ENCODE measurements at regions not wholly inside any gene's neighbourhood (a gene's known extent, or its start where the extent isn't known, plus 50 kb on each side); places are given as distances from the start of the nearest gene placed in this dataset.
"Not testable (repeated sequence)": the region's sequence is repeated elsewhere in the genome, so short reads cannot be mapped to it uniquely, and the experiment has no call there.

DNA sequence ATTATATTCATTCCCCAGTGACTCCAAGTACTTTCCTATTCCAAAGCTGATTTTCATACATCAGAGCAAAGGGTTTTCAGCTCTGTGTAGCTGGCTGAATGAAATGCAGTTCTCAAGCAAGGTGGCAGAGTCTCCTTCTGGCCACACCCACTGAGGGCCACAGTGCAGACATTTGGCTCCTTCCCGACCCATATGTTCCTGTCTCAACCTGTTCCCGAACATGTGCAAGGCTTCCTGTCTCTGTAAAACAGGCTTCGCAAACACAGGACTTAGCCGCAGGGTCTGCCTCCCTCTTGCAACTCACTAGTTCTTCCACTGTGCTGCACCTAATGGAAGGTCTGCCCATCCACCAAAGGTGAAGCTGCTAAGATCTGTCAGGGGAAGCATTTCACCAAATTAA, 249.2 kb downstream of the MID1IP1 start:
- peak; percentile 20 for DNase-seq

DNA sequence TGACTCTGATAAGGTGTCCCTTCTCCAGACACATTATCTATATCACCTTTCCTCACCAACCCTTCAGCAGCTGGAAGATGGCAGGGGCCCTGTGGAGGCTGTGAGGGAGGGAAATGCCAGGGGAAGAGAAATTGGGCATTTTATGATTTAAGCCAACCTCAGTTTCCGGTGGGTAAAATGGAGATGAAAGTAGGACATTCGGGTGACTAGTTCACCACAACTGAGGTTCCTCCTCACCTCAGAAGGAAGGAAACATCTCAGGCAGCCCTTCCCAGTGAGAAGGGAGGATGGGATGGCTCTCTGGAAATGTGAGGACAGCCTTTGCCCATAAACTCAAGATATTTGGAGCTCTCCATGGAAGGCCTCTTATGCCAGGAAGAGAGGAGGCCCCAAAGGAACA, 251.5 kb downstream of the MID1IP1 start:
- no peak for DNase-seq

DNA sequence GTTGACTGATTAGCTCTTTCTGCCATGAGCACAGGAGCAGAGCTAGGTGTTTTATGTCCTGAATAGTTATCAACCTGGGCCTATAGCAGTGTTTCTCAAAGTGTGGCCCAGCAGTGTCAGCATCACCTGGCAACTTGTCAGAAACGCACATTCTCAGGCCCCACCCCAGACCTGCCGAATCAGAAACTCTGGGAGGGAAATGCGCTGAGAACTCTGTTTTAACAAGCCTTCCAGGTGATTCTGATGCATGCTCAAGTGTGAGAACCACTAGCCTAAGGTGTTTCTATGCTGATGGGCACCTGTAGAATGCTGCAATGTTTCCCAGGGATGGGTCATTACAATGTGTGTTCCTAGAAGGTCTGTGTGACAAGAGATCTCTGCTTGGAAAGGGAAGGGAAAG, 257.5 kb downstream of the MID1IP1 start:
- no peak for DNase-seq

DNA sequence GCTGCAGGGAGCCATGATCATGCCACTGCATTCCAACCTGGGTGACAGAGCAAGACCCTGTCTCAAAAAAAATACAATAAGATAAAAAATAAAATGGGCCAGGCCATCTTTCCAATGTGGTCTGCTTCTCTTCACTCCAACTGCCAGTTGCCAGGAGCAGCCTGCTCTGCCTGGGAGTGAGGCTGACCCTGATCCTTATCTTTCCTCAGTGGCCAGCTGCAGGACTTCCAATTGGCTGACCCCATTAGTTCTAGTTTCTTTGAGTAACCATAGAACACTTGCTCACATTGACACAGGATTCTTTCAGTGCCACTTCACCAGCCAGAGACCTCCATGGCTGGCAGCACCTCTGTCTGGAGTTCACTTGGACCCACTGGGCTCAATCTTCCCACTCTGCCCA, 258.6 kb downstream of the MID1IP1 start:
- no peak for DNase-seq

DNA sequence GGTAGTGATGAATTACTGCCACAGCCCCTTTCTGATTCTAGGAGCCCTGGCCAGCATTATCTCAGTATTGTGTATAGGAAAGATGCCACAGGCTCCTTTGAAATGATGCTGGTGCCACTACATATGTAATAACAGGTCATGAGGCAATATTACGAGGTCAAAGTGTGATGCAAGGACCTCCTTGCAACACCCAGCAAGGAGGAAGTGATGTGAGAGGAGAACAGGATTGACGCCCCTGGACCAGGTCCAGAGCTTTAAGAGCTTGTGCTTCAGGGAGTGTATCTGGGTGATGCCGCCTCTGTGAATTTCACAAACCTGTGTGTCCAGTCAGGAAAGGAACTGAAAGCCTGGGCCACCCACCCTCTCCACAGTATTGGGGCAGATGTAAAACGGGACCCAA, 261.8 kb downstream of the MID1IP1 start:
- DNase-seq = no peak

DNA sequence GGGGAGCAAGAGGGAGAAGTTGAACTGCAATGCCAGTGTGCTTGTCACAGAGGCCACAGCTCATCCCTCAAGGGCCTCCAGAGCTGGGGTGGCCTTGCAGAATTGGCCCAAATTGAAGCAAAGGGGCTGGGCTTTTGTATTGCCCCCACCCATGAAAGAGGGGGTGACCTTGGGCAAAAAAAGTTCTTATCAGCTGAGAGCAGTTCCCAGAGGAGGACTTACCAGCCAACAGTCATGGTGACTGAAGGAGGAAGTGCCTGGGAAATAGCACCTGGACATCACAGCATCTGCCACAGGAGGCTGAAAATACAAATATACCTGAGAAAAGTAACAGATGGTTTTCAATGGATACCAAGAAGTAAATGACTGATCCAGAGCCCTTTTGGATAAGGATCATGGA, 262.4 kb downstream of the MID1IP1 start:
- DNase-seq = no peak

DNA sequence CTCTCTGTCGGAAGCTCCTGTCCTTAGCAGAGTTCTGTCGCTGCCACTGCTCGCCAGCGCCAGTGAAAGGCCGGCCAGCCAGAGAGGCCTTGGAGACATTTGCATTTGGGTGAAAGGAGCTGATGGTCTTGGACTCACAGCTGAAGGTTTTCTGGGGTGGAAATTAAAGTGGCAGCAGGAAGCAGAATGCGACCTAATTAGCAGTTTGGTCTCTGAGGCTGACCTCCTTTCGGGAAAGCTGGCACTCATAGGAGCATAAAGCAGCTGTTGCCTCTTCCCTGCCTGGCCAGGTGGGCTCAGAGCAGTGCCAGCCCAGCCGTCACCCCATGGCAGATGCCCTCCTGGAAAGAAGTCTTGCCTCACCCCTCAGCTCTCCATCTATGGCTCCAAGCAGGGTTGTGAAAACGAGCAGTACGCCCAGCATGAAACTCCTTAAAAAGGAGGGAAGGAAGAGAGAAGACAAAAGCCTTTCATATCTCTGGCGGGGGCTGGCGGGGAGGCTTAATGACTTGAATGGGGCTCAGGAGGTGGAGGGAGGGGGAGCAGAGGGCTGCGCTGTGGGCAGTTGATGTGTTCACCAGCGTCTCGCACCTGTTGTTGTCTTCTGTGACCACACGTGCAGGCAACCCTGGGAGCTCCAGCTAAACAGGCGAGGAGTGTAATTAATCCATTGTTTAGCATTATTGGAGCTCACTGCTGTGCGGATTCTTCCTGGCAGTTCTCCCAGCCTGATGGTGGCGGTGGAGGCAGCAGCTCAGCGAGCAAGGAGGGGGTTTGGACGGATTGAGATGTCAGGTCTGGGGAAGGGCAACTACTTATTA, 264.0 kb downstream of the MID1IP1 start:
- peak; percentile 81 for DNase-seq

DNA sequence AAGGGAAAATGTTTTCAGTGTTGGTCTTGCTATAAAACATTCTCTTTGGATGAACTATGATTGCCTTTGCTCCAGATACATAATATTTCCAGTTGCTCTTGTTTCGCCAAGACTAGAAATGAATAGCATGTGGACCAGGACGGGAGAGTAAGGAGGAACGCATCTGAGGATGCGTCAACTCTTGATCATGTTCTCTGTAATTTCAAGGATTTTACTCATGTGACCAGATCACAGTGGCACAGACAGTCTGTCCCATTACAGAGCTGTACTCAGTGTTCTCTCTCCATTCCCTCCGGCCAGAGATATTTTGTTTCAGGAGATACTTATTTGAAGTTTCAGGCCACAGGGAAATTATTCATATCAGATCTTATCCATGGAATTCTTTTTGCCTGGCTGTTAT, 266.6 kb downstream of the MID1IP1 start:
- no peak for DNase-seq

DNA sequence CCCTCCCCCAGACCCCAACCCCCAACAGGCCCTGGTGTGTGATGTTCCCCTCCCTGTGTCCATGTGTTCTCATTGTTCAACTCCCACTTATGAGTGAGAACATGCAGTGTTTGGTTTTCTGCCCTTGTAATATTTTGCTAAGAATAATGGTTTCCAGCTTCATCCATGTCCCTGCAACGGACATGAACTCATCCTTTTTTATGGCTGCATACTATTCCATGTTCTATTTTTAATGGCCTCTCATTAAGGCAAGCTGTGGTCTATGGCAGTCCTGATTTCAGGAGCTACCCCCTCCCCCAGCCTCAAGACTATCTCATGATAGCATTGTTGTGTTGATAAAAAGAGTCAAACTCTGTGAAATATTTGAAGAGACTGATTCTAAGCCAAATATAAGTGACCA, 267.4 kb downstream of the MID1IP1 start:
- not testable (repeated sequence) for DNase-seq

DNA sequence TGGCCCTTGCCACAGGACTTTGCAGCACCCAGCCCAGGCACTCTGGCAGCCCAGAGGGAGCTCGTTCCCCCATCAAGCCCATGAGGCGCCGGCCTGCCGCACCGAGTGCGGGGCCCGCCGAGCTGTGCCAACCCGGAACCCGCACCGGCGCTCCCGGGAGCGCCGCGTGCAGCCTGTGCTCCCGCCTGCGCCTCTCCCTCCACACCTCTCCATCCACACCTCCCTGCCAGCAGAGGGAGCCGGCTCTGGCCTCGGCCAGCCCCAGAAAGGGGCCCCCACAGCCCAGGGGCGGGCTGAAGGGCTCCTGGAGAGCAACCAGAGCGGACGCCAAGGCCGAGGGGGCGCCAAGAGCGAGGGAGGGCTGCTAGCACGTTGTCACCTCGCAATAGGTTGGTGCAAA, 268.8 kb downstream of the MID1IP1 start:
- DNase-seq = no peak

DNA sequence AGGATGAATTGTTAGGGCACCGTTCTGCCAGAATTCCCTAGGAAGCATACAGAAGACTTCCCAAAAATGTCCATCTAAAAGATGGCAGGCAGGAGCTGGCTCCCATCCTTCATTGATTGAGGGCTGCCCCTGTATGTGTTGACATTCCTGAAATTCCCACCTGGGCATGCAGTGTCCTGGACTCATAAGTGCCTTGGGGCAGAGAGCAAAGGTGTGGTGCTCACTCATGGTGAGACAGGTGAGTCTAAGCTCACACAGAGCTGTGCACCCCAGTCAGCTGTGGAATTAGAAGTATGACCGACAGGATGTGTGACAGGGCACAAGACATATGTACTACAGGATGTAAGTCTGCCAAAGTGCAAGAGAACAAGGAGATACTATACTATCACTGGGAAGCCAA, 271.9 kb downstream of the MID1IP1 start:
- no peak for DNase-seq

DNA sequence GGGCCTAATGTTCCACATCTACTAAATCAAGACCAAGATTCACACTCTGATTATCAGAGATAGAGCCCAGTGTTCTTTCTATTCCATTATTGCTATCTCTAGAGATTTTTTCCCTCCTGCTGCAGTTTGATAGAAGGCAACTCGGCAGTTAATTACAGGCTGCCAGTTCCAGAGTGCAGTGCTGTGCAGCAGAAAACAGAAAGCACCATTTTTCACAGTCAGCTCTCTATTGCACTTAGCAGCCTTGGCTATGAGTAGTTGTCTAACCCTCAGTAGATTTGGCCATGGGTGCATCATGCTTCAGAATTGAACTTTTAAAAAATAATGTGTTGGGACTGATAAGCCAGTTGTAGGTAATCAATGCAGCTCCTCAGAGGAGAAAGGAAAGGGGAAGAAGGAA, 295.3 kb downstream of the MID1IP1 start:
- no peak for DNase-seq

DNA sequence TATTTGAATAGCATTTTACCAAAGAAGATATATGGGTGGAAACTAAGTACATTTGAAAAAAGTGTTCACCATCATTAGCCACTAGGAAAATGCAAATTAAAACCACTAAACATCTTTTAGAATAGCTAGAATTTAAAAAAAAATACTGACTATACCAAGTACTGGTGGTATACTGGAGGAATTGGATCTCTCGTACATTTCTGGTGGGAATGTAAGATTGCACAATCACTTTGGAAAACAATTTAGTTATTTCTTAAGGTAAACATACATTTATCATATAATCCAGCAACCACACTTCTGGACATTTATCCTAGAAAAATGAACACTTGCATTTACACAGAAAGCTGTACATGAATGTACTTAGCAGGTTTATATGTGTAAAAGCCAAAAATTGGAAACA, 303.5 kb downstream of the MID1IP1 start:
- no peak for DNase-seq

DNA sequence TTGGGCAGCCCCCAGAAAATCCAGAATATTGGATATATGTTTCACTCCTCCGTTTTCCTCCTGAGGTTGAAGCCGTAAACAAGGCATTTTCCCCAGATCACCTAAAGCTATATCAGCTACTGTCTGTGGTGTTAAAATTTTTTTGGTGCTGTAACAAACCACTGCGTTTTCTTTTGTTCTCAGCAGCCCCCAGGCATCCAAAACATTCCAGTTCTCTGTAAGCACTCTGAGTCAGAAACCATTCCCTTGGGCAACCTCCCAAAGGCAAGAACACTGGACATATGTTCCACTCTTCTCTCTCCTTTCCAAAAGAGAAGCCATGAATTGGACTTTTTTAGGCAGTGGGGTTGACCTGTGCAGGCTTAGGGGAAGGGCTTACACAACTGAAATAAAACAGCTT, 310.9 kb downstream of the MID1IP1 start:
- no peak for DNase-seq

DNA sequence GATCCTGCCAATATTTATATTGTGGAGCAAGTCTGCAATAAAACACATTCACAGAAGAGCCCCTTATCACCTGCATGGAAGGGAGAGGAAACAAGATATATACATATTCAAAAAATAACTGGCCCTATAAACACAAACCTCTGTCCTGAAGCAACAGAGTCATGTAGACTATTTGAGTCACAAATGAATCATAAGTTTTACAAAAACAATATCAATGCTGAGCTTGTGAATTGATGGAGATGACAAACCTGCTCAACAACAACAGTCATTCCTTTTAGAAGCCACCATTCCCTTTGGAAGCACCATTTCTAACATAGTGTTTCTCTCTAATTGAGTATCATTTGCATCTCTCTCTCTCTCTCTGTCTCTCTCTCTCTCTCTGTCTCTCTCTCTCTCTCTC, 313.9 kb downstream of the MID1IP1 start:
- DNase-seq = no peak

DNA sequence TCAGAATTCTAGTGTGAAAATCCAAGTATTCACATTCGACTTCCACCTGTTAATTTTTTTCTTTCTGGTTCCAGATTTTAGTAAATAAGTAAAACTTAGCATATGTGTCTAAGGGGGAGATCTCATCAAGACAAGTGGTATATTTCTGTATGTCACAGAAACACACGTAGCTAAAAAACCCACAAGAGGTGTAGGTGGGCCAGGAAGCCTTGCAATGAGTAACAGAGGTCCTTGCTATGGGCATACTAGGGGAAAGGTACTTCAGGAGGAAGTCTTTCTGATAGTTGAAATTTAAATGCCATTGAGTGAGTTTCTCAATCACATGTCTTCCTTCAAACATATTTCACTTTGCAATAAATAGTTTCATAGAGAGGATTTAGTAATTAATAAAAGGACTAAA, 315.8 kb downstream of the MID1IP1 start:
- no peak for DNase-seq

DNA sequence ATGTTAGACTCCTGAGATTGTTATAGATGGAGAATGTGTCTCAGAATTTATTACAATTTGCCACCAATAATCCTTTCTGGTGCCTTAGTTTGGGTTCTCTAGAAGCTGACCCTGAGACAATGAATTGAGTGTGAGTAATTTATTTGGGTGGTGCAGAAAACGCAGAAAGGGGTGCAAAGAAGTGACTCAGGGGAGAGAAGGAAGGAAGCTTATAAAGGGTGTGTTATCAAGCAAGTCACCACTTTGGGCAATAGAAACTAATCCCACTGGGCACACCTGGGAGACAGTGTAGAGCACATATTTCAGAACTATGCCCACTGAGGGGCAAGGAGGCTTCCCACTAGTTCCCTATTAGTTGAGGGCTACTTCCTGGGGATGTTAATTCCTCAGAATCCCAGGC, 320.6 kb downstream of the MID1IP1 start:
- DNase-seq = no peak

DNA sequence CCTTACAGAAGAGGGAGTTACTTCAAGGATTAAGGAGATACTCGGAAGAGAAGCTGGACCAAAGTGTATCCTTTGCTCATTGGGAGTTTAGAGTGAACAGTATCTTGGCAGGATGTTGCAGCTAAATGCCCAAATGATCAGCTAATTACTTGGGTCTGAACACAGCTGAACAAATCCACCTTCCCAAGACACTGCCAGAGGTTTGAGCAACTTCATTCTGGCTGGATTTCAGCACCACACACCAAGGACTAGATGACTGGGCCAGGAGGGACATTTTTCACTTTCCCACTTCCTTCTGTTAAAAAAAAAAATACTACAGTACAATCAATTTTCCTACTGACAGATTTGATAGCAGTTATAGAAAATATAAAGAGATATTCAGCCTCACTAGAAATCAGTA, 324.6 kb downstream of the MID1IP1 start:
- no peak for DNase-seq

DNA sequence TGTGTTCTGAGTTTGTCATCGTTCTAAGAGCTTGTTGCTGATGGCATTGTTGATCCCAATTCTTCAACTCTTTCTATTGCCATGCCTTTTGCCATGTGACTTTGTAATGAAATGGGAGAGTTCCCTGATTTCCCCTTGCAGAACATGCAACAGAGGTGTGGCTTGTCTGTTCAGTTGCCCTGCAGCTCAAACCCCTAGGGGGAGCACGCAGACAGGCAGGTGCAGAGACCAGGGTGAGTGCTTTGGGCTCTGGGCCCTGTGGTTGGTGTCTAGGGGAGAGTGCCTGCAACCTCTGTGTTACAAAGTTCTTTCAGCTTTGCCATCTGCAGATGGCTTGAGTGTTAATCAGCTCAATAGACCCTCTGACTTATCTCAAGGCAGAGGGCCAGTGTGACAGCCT, 332.7 kb downstream of the MID1IP1 start:
- peak; percentile 38 for DNase-seq

DNA sequence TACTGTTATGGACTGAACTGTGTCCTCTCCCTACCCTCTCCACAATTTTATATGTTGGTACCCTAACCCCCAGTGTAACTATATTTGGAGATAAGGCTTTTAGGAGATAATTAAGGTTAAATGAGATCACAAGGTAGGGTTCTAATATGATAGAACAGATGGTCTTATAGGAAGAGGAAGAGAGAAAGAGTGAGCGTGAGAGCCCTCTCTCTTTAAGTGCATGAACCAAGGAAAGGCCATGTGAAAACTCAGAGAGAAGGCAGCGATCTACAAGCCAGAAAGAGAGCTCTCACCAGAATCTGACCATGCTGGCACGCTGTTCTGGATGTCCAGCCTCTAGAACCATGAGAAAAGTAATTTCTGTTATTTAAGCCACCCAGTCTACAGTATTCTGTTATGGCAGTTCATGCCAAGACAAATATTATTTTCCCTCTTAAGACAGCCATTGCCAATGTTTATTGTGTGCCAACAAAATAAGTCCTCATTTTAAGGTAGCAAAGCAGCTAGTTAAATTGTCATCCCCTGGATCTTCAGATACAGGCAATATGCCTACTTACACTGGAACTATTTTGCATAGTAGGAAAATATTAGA, 336.2 kb downstream of the MID1IP1 start:
- DNase-seq = no peak

DNA sequence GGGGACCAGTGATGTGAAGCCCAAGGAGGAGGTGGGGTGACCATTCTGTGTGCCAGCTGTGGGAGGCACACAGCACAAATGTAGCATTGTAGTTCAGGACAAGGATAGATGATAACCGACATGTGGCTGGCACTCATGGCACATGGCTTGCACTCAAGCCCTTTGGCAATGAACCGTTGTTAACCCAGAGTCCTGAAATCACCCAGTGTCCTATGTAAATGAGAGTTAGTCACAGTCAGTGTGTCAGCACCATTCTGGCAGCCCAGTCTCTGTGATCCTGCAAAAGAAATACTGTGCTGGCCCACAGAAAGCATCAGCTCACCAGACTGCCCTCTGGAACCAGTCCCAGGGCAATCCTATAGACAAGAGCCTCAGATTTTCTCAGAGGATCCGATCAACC, 339.3 kb downstream of the MID1IP1 start:
- DNase-seq = no peak

DNA sequence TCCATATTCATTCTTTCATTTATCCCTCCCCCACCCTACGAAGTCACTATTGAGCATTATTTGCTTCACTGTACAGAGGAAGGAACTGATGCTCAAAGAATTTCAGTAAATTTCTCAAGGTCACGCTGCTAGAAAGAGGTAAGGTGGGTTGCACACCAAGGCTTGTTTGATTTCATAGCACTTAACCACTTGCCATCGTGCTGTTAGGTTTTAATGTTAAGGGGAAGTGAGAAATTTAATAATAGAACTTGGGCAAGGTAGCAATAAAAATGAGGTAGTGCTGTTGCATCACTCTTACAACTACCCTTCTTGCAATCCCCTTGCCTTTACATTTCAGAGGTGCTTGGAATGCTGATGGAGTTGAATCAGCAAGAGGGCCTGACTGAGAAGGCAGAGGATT, 343.1 kb downstream of the MID1IP1 start:
- DNase-seq = no peak

DNA sequence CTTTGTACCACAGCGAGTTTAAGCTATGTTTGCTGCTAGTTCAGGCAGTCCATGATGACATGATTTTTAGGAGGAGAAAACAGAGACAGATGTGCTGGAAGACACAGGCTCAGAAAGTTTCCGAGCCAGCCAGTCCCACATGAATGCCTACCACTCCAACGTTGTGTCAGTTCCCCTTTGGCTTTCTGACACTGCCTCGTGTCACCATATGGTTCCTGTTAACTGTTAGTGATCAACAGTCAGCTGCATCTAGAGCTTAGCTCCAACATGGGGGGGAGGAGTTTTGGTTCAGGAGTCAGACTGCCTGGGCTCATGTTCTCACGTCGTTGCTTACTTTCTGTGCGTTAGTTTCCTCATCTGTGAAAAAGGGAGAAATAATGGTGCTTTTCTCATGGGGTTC, 343.7 kb downstream of the MID1IP1 start:
- peak; percentile 20 for DNase-seq

DNA sequence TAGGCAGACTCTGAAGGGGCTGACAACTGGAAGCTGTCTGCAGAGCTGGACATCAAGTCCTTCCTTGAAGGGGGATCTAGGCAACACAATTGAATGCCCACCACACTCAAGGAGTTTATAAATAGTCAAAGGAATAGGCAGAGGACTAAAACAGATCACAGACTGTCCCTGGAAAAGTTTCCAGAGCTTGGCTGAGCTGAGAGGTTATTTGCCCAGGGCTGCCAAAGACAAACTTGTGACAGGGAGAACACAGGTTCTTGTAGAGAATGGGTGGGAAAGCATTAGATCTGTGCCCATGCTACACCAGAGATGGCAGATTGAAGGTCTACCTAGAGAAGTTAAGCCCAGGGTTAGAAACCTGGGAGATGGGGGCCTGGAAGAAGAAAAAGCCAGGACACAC, 344.6 kb downstream of the MID1IP1 start:
- DNase-seq = no peak

DNA sequence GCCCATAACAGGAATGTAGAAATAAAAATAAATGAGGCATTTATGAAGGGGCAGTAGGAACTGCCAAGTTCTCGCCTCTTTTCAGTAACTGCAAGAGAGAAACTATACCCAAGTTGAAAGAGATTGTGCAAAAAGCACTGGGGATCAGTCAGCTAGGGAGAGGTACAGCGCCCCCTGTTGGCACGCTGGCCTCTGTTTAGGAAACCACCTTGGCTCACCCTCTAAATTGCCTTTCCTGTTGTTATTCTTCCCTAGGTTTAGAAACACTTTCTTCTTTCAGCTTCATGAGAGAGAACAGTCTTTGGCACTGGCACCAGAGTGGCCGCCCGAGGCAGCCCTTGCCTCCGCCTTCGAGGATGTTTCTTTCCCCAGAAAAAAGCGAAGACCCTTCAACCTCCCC, 348.5 kb downstream of the MID1IP1 start:
- no peak for DNase-seq

Data from NCI-H2171 treated with DMSO at 0.1 percent for 48 hours (cell line).